IPS DF 6.9 (cell line): ENCODE measurements at regions not wholly inside any gene's neighbourhood (a gene's known extent, or its start where the extent isn't known, plus 50 kb on each side); places are given as distances from the start of the nearest gene placed in this dataset.

Experiments used
- DNase-seq: peaks from one replicate; pipeline ENCODE4 v3.0.0-alpha.2; 2013; ENCODE audit warnings: low read depth, low spot score
- H3K27ac ChIP-seq: one replicate; pipeline ENCODE4 v1.5.1; 2013; ENCODE audit warnings: low read length, control low read depth
- H3K27me3 ChIP-seq: 2 replicates; pipeline ENCODE4 v1.6.1; 2013; ENCODE audit warnings: mild to moderate bottlenecking, low read length; ENCODE audit not compliant: control insufficient read depth, insufficient read depth
- H3K36me3 ChIP-seq: 2 replicates; pipeline ENCODE4 v1.6.1; 2013; ENCODE audit warnings: low read length; ENCODE audit not compliant: control insufficient read depth, insufficient read depth
- H3K4me1 ChIP-seq: 2 replicates; pipeline ENCODE4 v1.6.1; 2013; ENCODE audit warnings: low read length; ENCODE audit not compliant: control insufficient read depth, insufficient read depth
- H3K4me3 ChIP-seq: 2 replicates; pipeline ENCODE4 v1.5.1; 2013; ENCODE audit warnings: mild to moderate bottlenecking, low read length
- H3K9me3 ChIP-seq: 2 replicates; pipeline ENCODE4 v1.6.1; 2013; ENCODE audit warnings: low read length, inconsistent platforms; ENCODE audit not compliant: control insufficient read depth, insufficient read depth
- WGBS: extraction: QIAGEN DNeasy Blood & Tissue Kit; methylation state at CpG from one replicate; pipeline ENCODE4 v1.1.7; 2013; ENCODE audit warnings: mixed read lengths, missing lambda C conversion rate; ENCODE audit not compliant: insufficient read length, insufficient coverage; 5-methylcytosine and 5-hydroxymethylcytosine counted together

GRCh38 chr7:113996405-113996804 lies 77.6 kb upstream of the PPP1R3A start:
- no CpG with 5 or more reads among the region's 4 CpGs for WGBS
- Histone ChIP-seq H3K27ac (no peak overlapping the region), H3K4me3 (no peak overlapping the region), H3K36me3 (no peaks in the 10 kb centered on the region), H3K4me1 (no peaks in the 10 kb centered on the region), H3K9me3 (no peaks in the 10 kb centered on the region), H3K27me3 (no peaks in the 10 kb centered on the region)
- no peak for DNase-seq

GRCh38 chr7:113986216-113986615 lies 67.4 kb upstream of the PPP1R3A start:
- Histone ChIP-seq H3K36me3 (no peaks in the 10 kb centered on the region), H3K9me3 (no peaks in the 10 kb centered on the region), H3K4me3 (no peak overlapping the region), H3K27me3 (no peaks in the 10 kb centered on the region), H3K4me1 (no peaks in the 10 kb centered on the region), H3K27ac (no peak overlapping the region)
- no CpG with 5 or more reads among the region's 2 CpGs for WGBS
- DNase-seq, result no peak

- H3K36me3 ChIP-seq, result no peaks in the 10 kb centered on the region
- H3K27me3 ChIP-seq, result no peaks in the 10 kb centered on the region
- WGBS, result 100% methylated on average over 1 of the region's 4 CpGs
- H3K27ac ChIP-seq, result no peak overlapping the region
- no peak for DNase-seq
- no peaks in the 10 kb centered on the region for H3K9me3 ChIP-seq
- no peak overlapping the region for H3K4me3 ChIP-seq
- H3K4me1 ChIP-seq, result no peaks in the 10 kb centered on the region
These were observed 57.7 kb upstream of the PPP1R3A start for GRCh38 chr7:113976508-113976907.

GRCh38 chr7:113968713-113969112 lies 49.9 kb upstream of the PPP1R3A start:
- no peak overlapping the region for H3K27ac ChIP-seq
- WGBS, result no CpG with 5 or more reads among the region's 2 CpGs
- no peaks in the 10 kb centered on the region for H3K27me3 ChIP-seq
- no peaks in the 10 kb centered on the region for H3K4me1 ChIP-seq
- H3K4me3 ChIP-seq, result no peak overlapping the region
- H3K36me3 ChIP-seq, result no peaks in the 10 kb centered on the region
- no peaks in the 10 kb centered on the region for H3K9me3 ChIP-seq
- DNase-seq, result no peak
